Lung microvascular endothelial cell (primary cell): ENCODE measurements at regions not wholly inside any gene's neighbourhood (a gene's known extent, or its start where the extent isn't known, plus 50 kb on each side); places are given as distances from the start of the nearest gene placed in this dataset.

Experiments
- DNase-seq, 2 donors: peaks; one replicate each; pipeline versions ENCODE4 v3.0.0 to v3.0.0-alpha.2; 2010; ENCODE audit warnings: low read depth in 2 of 2

DNA sequence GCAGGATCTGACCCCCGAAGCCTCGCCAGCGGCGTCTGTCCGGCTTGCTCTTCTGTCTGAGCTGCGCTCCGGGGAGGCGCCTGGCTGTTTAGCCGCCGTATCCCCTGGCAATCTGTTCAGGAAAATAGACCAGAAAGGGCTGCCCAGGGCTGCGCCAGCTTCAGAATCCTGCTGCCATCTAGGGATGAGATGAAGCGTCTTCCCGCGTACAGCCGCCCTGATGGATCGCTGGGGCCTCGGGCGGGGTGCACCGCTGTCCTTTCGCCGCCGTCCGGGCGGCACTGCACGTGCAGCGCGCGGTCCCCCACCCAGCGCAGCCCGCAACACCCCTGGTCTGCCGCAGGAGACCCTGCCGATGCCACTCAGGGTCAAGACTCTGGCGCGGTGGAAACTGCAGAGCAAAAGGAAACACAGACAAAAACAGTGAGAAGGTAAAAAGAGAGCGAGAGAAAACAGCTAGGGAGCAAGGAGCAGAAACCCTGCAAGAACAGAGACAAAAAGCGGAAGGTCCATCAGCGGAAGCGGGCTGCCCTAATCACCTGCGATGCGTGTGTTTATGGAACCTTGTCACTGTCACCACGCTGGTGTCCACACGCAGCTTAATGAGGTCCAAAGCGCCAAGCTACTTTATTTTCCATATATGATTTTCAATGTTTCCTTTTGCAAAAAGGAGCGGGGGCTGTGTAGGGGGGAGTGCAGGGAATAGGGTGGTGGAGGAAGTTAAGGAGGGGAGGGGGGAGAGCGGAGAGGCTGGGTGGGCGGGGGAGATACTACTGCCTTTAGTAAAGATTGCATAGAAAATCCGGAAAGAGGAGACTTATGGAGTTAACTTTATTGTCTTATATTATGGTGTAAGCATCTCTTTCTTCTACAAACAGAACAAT, 2113.3 kb upstream of the PIK3C3 start:
- DNase-seq: peak; percentile 69 to 83

DNA sequence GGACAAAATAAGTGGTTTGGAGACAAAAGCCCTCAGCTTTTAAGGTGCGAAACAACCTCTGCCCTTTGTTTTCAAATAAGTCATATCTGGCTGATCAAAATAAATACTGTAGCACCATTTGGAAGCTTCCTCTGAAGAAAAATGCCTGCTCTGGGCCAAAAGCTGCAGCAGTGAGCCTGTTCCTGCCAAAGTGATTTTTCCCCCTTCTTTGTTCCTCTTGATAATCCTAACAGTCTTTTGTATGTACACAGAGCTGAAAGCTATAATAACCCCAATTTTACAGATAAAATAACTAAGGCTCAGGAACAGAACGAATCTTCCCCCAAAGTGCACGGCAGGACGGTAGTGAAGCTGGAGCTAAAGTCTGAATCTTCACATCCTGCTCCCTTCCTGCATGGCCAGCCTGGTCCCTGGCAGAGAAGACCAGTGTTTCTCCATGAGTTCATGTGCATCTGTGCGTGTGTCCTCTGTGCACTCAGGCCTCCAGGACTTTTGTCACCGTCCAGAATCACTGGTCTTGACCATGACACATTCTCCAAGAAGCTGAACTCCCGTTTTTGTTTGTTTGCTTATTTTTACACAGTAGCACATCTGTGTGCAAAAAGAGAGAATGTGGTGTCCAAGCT, 2114.1 kb upstream of the PIK3C3 start:
- DNase-seq: no peak

DNA sequence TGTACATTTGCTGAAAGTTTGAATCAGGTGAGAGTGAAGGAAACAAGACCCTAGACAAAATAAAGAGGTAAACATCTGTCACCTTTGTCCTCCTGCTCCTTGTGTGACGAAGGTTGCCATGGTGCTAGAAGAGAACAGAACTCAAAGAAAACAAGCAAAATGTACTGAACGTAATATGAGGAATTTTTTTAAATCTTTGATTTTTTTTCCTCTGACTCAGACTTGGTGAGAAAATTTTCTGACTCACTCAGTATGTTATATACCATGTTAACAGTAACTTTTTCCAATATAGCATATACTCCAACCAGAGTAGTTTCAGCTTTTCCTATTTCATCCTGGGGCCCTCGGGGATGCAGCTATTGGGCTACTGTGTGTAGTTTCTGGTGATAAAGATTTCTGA, 2114.6 kb upstream of the PIK3C3 start:
- DNase-seq: peak; percentile 41 to 71

DNA sequence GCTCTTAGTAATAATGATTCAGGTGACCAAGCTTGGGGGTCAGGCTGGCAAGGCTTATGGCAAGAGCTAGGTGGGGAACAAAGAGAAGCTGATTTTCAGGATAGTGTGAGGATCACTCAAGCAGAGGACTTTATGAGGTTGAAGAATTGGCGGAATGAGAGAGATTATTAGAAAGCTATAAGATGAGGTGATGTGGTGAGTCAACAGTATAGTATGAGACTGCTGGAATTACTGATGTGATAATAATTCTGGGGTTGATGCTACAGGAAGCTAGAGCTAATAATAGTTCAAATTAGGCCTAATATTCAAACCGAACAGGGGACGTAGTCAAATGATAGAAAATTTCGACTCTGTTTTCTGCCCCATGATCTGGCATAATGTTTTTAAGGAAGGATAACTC, 2115.3 kb upstream of the PIK3C3 start:
- DNase-seq: peak in 1 of 2 donors; percentile 26

DNA sequence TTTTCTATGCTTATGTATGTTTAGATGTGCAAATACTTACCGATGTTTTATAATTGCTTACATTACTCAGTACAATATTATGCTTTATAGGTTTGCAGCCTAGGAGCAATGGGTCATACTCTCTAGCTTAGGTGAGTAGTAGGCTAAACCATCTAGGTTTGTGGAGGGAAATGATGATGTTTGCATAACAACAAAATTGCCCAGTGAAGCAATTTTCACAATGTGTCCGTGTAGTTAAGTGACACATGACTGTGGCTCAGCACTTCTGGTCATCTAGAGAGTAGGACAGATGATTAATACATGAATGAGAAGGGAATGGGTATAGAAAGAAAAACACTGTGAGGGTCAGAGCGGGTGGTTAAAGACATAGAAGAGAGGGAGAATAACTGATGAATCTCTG, 2116.2 kb upstream of the PIK3C3 start:
- no peak for DNase-seq

DNA sequence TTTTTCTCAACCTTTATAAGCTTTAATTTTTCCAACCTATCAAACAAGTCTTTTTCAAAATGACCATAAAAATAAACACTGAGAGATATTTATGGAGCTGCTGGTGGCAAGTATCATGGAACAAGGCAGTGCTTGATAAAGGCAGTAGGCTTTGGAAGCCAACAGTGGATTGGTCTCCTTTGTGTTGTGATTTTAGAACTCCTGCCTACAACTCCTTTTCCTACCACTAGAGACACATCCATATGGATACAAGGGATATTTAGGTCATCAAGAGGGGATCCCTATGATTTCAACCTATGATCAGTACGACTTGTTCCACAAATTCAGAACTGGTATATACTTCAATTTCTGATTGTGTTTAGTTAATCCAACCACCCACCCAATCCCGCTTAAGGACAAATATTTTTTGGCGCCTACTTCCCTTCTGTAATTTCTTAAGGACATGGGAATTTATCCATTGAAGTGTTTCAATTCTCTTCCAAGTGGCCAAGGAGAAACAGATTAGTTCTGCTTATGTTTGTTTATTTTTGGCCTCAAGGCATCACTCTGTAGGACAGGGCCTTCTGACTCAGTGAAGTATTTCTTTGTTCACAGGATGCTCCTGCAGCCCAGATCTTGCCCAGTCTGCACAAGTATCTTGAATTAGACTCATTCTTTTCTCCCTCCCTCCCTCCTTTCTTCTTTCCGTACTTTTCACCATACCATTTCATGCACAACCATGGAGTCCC, 2119.6 kb upstream of the PIK3C3 start:
- peak in 1 of 2 donors; percentile 13 for DNase-seq

DNA sequence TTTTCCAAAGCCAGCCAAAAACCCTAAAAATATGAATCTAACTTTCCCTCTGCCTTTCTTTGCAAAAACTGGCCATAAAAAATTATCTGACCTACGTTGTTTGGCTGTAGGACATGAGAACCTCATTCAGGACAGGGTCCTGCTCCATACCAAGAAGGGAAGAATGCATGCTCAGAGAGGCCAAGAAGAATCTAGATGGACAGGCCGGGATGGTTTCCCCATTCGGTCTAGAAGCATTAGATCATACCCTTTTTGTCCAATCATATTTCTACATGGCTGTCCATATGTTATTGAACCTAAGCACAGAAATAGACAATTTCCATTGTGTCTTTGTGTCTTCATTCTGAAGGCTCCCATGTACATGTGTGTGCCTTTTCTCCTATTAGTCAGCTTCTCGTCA, 2120.4 kb upstream of the PIK3C3 start:
- DNase-seq: no peak

DNA sequence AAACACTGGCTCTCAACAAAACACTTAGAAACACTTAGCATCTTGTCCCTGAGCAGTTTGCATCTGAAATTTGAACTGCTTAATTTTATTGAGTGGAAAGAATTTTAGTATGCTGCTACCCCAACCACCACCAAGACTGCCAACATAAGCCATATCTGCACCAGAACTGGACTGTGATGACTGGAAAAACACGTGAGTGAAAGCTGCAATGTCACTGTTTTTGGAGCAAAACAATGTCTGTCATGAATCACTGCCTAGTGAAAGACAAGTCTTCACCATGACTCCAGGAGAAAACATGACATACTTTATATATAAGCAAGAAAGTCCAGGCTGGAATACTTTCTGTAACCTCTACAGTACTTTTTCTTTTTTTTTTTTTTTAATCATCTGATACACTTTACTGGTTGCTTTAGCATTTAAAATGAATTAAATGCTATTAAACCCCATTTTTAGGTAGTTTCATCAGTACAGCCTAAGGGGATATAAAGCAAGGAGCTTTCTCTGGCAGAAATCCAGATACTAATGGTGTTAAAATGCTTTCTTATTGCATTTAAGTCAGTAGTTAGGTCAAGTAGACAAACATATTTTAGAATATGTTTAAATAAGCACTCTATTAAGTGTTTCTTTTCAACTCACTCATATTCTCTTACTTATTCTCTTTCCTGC, 2129.4 kb upstream of the PIK3C3 start:
- peak; percentile 54 to 86 for DNase-seq

DNA sequence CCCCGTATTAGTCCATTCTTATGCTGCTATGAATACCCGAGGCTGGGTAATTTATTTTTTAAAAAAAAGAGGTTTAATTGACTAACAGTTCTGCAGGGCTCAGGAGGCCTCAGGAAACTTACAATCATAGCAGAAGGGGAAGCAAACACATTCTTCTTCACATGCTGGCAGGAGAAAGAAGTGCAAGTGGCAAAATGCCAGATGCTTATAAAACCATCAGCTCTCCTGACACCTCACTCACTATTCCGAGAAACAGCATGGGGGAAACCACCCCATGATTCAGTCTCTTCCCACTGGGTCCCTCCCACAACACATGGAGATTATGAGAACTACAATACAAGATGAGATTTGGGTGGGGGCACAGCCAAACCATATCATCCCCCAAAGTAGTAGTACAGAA, 2148.5 kb upstream of the PIK3C3 start:
- DNase-seq: peak in 1 of 2 donors; percentile 29

DNA sequence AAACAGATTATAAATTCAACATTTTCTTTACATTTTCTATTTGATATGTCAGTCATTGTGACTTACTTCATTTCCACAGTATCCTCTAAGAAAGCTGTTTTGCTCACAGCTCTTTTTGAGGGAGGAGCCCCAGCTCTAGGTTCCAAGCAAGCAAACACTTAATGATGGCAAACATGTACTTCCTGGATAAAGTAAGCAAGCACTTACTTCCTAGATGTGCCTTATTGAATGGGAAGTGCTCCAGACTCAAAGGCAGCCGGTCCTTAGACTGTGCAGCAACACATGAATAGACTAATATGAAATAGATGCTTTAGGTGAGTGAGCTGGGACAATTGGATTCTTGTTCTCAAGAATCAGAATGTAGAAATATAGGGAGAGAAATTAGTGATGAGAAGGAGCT, 2149.8 kb upstream of the PIK3C3 start:
- no peak for DNase-seq

DNA sequence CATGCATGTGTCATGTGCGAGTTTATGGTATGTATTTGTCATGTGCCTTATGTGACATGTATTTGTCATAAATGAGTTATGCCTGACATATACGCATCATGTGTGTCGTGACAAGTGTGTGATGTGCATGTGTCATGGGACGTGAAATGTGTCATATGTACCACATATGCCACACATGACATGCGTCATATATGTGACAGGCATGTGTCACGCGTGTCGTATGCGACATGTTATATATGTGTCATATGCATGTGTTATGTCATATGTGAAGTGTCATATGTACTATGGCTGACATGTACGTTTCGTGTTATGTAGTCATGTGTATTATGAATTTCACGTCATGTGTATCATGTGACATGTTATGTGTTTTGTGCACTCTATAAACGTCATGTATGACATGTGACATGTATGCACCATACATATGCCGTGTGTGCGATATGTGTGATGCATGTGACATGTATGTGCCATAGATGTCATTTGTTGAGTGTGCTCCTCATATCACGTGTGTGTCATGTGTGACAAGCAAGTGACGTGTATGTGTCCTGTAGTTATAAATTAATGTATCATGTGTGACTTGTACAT, 2152.3 kb upstream of the PIK3C3 start:
- no peak for DNase-seq

DNA sequence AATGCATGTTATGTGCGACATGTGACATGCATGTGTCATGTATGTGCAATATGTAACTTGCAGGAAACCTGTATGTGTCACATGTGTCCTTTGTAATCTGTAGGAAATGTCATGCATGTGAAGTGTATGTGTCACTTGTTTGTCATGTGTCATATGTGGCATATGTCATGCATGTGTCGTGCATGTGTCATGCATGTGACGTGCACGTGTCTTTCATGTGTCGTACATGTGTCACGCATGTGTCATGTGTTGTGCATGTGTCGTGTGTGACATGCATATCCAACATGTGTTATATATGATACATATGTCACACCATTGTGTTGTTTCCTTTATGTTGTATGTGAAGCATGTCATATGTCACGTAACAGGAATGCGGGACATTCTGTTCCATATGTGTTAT, 2153.2 kb upstream of the PIK3C3 start:
- no peak for DNase-seq

DNA sequence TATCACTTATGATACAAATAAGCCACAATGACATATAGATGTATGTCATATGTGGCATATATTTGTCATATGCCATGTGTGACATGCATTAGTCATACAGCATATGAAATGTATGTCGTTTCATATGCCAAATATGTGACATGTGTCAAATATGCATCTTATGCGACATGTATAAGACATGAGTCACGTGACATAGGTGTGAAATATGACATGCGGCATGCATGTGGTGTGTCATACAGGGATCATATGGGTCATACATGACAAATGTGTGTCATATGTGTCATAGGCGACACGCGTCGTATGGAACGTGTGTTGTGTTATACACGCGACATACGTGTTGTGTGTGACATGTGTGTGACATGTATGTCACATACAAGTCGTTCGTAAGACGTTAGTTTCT, 2154.0 kb upstream of the PIK3C3 start:
- no peak for DNase-seq

DNA sequence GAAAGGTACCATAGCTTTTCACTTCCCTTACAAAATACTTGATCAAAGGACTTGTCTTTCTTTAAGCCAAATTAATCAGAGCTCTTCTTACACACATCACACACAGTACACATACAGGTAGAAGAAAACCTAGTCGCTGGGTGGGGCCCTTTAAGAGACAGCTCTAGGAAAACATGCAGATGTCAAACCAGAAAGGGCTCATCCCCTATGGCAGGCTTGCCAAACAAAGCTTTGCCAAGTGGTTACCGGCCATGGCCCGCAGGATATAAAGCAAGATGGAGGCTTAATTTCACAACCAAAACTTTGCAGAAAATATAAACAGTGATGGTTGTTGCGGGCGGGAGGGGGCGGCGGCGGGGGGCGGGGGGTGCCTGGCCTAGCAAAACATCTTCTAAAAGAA, 2156.0 kb upstream of the PIK3C3 start:
- peak; percentile 4 to 56 for DNase-seq

DNA sequence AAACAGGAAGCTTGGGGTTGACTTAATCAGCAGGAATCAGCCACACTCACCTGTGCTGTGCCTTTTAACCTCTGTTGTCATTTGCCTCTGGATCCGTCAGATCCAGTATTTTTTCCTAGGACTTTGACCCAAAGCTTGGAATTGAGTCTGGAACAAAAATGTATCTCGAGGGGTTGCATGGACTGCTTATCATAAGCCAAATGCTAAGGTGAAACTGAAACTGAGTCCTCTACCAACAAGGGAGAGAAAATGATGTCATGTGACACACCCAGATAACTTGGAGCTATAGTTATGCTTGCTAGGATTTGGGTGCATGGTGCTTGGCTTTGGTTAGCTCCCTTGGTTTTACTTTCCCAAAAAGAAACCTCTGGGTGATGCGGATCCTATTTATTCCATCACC, 2158.6 kb upstream of the PIK3C3 start:
- DNase-seq: peak; percentile 22 to 59

DNA sequence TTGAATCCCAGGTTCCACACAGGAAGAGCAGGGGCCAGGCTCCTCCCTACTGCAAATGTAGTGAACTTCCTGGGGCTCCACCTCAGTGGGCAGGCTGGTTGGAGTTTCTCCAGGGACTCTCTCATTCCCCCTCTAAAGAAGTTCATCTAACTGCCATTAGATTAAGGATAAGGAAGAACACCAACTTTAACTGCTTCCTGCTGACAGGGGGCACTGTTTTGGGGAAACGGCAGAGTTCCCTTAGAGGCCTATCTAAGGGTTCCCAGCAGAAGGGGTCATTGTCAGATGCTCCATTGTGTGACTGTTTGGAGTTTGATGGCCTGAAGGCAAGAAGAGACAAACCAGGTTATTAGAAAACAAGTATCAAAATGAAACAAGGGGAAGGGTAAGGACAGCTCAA, 2159.7 kb upstream of the PIK3C3 start:
- DNase-seq: no peak

DNA sequence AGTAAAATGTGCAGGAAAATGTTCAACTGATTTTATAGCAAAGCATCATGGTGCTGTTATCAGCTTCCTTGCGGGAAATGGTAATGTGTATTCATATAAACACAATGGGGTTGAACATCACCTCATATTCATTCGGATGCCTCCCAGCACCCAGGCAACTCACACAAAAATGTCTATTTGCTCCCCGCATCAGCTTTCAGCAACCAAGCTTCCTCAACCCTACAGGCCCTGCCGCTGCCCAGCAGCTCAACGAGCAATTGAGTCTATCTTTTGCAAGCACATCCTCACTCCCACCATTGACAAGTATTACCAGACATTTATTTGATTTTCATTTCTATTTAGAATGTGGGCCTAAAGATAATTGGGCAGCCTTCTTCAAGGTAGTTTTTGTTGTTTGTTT, 2161.4 kb upstream of the PIK3C3 start:
- no peak for DNase-seq

DNA sequence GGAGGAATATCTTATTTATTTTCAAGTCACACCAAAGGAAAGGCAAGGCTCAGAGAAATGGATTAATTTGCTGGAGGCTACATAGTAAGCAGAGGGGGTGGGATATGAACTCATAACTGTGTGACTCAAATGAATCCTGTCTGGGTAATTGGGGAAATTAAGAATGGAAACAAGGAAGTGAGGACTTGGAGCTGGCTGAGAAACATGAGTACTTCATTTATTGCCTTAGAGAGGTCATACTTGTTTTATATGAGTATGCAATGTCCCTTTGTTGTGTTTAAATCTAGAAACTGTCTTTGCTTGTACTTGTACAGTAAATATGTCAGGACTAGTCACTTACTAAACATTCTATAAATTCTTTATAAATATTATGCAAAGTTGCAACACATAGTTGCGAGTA, 2166.7 kb upstream of the PIK3C3 start:
- peak in 1 of 2 donors; percentile 7 for DNase-seq

DNA sequence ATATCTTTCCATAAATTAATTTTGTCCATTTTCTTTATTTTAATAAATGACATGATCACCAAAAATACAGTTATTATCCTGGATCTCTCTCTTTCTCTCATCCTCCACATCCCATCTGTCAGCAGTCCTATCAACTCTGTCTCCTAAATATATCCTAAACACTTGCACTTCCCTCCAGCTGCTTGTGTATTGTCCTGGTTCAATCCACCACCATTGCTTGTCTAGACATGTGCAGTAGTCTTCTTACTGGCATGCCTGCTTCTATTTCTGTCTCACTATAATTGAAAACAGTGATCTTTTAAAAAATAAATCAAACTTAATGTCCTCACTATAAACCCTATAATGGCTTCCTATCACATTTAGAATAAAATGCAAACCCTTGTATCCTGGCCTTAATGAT, 2168.6 kb upstream of the PIK3C3 start:
- DNase-seq: no peak

DNA sequence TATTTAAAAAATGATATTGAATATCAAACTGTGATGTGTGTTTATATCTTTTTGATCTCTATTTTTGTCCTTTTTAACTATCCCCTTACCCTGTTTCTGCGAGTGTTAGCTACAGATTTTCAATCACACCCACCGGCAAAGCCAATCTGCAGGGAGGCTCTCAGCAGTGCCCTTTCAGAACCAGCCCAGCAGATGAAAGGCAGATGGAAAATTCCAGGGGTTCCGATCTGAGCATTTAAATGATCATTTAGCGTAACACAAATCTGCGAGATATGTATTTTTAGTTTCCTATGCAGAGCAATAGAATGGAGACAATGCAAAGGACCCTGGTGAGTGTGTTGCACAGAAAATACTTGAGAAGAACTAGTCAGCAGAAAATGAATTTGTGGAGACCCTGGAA, 2170.5 kb upstream of the PIK3C3 start:
- no peak for DNase-seq

DNA sequence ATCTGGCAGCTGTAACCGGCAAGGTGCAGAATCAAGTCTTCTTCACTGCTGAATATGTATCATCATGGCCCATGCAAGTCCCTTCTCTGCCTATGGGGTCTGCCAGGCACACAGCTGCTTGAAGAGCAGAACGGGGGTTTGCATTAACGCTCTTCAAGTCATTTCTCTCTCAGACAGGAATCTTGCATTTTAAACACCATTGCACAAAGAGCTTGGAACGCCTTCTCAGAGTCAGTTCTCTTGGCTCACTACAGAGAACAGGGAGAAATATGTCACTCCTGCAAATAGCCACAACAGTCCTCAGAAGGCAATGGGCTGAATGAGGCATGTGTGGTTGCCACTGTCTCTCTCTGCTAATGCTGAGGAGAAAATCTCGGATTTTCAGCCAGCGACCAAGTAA, 2173.5 kb upstream of the PIK3C3 start:
- DNase-seq: no peak

DNA sequence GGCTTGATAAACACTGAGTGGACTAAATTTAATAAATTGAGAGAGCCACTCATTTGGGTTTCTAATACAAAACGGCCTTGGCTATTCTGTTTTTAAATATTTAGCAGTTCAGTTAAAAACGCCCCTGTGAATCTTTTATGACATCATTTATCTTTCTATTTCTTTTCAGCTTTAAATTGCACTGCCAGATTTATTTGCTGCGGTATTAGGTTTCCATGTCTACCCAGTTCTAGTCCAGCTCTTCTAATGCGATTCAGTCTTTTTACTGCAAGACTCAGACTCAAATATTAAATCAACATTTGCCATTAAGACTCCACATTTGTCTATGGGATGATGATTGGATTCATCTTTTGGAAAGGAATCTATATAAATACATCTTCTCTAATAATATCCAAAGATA, 2174.3 kb upstream of the PIK3C3 start:
- no peak for DNase-seq
